Gastroesophageal sphincter (tissue), 4 donors: ENCODE measurements at regions not wholly inside any gene's neighbourhood (a gene's known extent, or its start where the extent isn't known, plus 50 kb on each side); places are given as distances from the start of the nearest gene placed in this dataset.
A peak's percentile ranks its signal among the peaks of the same experiment; 100 is the strongest.

Experiments used
- ATAC-seq: fragments of 150-250 bp; one replicate; pipeline ENCODE4 v1.9.1; 2016; ENCODE audit warnings: mild to moderate bottlenecking, moderate library complexity
- H3K27ac ChIP-seq, 4 donors: fragments of 200-600 bp; sonication (generic) in 3 of 4; 1 replicate in 3 of 4; 2 replicates in 1 of 4; pipeline ENCODE4 v1.5.1; 2016 to 2019
- H3K27me3 ChIP-seq: fragments of 200-600 bp; sonication (generic); one replicate; pipeline ENCODE4 v1.5.1; 2019
- H3K36me3 ChIP-seq, 2 donors: fragments of 200-600 bp; sonication (generic); one replicate each; pipeline ENCODE4 v1.5.1; 2019; ENCODE audit warnings: control low read depth in 1 of 2
- H3K4me1 ChIP-seq, 3 donors: fragments of 200-600 bp; sonication (generic); 1 replicate in 2 of 3; 2 replicates in 1 of 3; pipeline ENCODE4 v1.5.1; 2016 to 2019; ENCODE audit warnings: control low read depth in 2 of 3
- H3K4me3 ChIP-seq, 2 donors: fragments of 200-600 bp; sonication (generic); one replicate each; pipeline ENCODE4 v1.5.1; 2019; ENCODE audit warnings: mild to moderate bottlenecking in 1 of 2, moderate library complexity in 1 of 2
- H3K9me3 ChIP-seq, 3 donors: fragments of 200-600 bp; sonication (generic); one replicate each; pipeline ENCODE4 v1.5.1; 2017 to 2019; ENCODE audit warnings: control low read depth in 2 of 3
- CTCF ChIP-seq, 4 experiments: fragments of 200-600 bp in 2 of 4; fragments of 450-650 bp in 2 of 4; sonication (generic) in 1 of 4; IDR thresholded peaks; one replicate each; pipeline ENCODE4 v1.5.1; 2017 to 2019; ENCODE audit warnings: antibody characterized with exemption in 4 of 4, mild to moderate bottlenecking in 2 of 4, moderate library complexity in 2 of 4
- EP300 ChIP-seq: sonication (generic); formaldehyde crosslinking; IDR thresholded peaks from one replicate; pipeline ENCODE4 v1.6.1; 2017; ENCODE audit warnings: antibody characterized with exemption, mild to moderate bottlenecking
- POLR2A ChIP-seq, 2 donors: fragments of 450-650 bp; IDR thresholded peaks; one replicate each; pipeline ENCODE4 v1.6.1; 2017; ENCODE audit warnings: antibody characterized with exemption in 2 of 2, mild to moderate bottlenecking in 2 of 2, moderate library complexity in 1 of 2
- POLR2AphosphoS5 ChIP-seq: sonication (generic); formaldehyde crosslinking; IDR thresholded peaks from one replicate; pipeline ENCODE4 v1.6.1; 2017; ENCODE audit warnings: antibody characterized with exemption
- WGBS, 2 donors: methylation state at CpG; one replicate each; pipeline ENCODE4 v1.1.5; 2018; ENCODE audit warnings: low coverage in 1 of 2; 5-methylcytosine and 5-hydroxymethylcytosine counted together

DNA sequence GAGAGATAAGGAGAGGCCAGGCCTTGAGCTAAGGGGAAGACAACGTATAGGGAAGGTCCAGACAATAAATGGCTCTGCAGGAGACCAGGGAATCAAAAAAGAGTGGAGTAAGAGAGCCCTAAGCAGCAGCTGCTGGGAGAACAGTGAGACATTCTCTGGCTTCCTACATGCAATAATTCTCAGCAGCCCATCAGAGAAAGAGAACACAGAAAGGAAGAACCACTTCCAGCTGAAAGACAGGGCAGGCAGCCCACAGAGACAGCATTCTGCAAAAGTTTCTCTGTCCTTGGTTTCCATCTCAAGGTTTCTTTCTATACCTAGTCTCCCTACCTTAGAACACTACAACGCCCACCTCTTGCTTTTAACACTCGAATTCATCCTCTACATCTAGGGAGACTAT is 189.9 kb downstream of the DEPDC1B start:
- peak overlapping the region in 2 of 4 donors; percentile 35 to 36 for H3K27ac ChIP-seq
- H3K36me3 ChIP-seq: no peaks in the 10 kb centered on the region
- H3K4me1 ChIP-seq: peaks cover 0 to 30% (median 6%) of the 10 kb centered on the region in 3 donors
- TF ChIP-seq POLR2AphosphoS5 (no peak), EP300 (no peak), POLR2A (IDR thresholded peaks at IDR 0.05) (no peak), CTCF (IDR thresholded peaks at IDR 0.05) (no peak)
- H3K27me3 ChIP-seq: no peaks in the 10 kb centered on the region
- no peaks in the 10 kb centered on the region for H3K9me3 ChIP-seq
- WGBS, 2 donors: 63 to 100% methylated on average over 2 to 3 of the region's 3 CpGs
- ATAC-seq: no peak
- no peak overlapping the region for H3K4me3 ChIP-seq

DNA sequence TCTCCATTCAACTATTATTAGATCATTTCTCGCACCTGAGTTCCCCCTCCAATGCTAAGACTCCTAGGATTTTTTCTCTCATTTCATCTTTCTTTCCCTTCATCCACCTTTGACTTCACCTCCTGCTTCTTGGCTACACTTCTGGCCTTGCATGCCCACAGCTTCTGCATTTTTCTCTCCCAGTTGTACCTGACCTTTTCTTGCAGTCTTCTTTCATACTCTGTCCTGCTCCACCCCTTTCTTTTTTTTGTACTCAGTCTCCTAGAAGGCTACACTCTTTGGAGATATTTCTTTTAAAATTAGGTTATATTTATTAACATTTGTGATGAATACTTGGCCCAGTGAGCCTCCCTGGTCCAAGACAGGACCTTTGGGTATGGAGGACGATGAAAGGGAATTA is 190.4 kb downstream of the DEPDC1B start:
- Histone ChIP-seq H3K27ac (peak overlapping the region in 2 of 4 donors; percentile 35 to 36), H3K27me3 (no peaks in the 10 kb centered on the region), H3K9me3 (no peaks in the 10 kb centered on the region), H3K36me3 (no peaks in the 10 kb centered on the region), H3K4me1 (peaks cover 0 to 33% (median 6%) of the 10 kb centered on the region in 3 donors), H3K4me3 (no peak overlapping the region)
- no peak for ATAC-seq
- TF ChIP-seq EP300 (no peak), CTCF (IDR thresholded peaks at IDR 0.05) (no peak), POLR2A (IDR thresholded peaks at IDR 0.05) (no peak), POLR2AphosphoS5 (no peak)
- 100% methylated on average over 1 to 2 of the region's 2 CpGs for WGBS, 2 donors

- Histone ChIP-seq H3K27ac (peak overlapping the region; percentile 55 to 78 (median 67)), H3K36me3 (no peaks in the 10 kb centered on the region), H3K9me3 (no peaks in the 10 kb centered on the region), H3K27me3 (no peaks in the 10 kb centered on the region), H3K4me3 (no peak overlapping the region), H3K4me1 (peaks cover 0 to 45% (median 6%) of the 10 kb centered on the region in 3 donors)
- 32% methylated on average over 3 of the region's 3 CpGs; no CpG with 5 or more reads in 1 of the 2 donors for WGBS, 2 donors
- TF ChIP-seq EP300 (no peak), CTCF (IDR thresholded peaks at IDR 0.05) (no peak), POLR2A (IDR thresholded peaks at IDR 0.05) (no peak), POLR2AphosphoS5 (peak; percentile 10)
- ATAC-seq: no peak
These were observed 192.3 kb downstream of the DEPDC1B start for GRCh38 chr5:60507687-60508086.

GRCh38 chr5:60505373-60506171 is 194.4 kb downstream of the DEPDC1B start:
- Histone ChIP-seq H3K27me3 (no peaks in the 10 kb centered on the region), H3K4me1 (peaks cover 0 to 41% (median 6%) of the 10 kb centered on the region in 3 donors), H3K4me3 (no peak overlapping the region), H3K9me3 (no peaks in the 10 kb centered on the region), H3K36me3 (no peaks in the 10 kb centered on the region), H3K27ac (peak overlapping the region; percentile 11 to 73 (median 36))
- 60 to 80% methylated on average over 6 to 7 of the region's 7 CpGs for WGBS, 2 donors
- ATAC-seq: no peak
- TF ChIP-seq POLR2A (IDR thresholded peaks at IDR 0.05) (no peak), EP300 (no peak), POLR2AphosphoS5 (no peak), CTCF (IDR thresholded peaks at IDR 0.05) (no peak)

DNA sequence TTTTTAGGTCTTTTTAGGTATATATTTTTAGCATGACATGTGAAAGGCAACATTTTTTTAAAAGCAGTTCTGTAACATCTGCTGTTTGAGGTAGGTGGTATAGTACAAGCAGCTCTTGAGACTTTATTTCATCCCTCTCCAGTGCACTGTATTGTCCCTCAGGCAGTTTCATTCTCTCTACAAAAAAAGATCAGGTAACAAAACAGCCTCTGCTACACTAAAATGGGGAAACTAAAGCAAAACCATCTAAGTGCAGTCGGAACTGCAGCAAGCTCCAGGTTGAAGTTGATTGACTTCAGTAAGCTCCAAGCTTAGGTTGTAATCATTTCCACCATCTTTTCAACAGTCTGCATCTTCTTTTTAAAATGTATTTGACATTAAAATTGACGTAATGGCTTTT is 195.6 kb downstream of the DEPDC1B start:
- no peak for TF ChIP-seq POLR2A (IDR thresholded peaks at IDR 0.05)
- TF ChIP-seq EP300: no peak
- TF ChIP-seq POLR2AphosphoS5: no peak
- no peak for TF ChIP-seq CTCF (IDR thresholded peaks at IDR 0.05)
- H3K4me3 ChIP-seq: no peak overlapping the region
- 64 to 88% methylated on average over 1 to 2 of the region's 2 CpGs for WGBS, 2 donors
- no peak for ATAC-seq
- H3K36me3 ChIP-seq: no peaks in the 10 kb centered on the region
- H3K4me1 ChIP-seq: peaks cover 0 to 41% (median 0%) of the 10 kb centered on the region in 3 donors
- no peaks in the 10 kb centered on the region for H3K27me3 ChIP-seq
- H3K27ac ChIP-seq: peak overlapping the region in 2 of 4 donors; percentile 11 to 25
- H3K9me3 ChIP-seq: no peaks in the 10 kb centered on the region
